Stimulated activated CD8-positive, alpha-beta memory T cell treated with anti-CD3 and anti-CD28 coated beads, Interleukin-7, amount 100 ng/mL, for 24 hours (primary cell): ENCODE measurements at regions not wholly inside any gene's neighbourhood (a gene's known extent, or its start where the extent isn't known, plus 50 kb on each side); places are given as distances from the start of the nearest gene placed in this dataset.

ENCODE experiments used
- DNase-seq: peaks from one replicate; pipeline ENCODE4 v3.0.0-alpha.2; 2020; ENCODE audit warnings: low read depth

DNA sequence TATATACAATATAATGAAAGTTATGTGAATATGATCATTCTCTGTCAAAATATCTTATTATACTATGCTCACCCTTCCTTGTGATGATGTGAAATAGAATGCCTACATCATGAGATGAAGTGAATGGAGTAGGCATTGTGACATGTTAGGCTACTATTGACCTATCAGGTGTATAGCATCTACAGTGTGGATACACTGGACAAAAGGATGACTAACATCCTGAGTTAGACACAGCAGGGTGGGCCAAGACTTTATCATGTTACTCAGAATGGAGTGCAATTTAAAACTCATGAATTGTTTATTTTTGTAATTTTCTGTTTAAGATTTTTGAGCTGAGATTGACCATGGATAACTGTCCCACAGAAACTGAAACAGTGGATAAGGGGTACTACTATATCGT is 53.4 kb upstream of the NAV3 start:
- DNase-seq, result no peak

DNA sequence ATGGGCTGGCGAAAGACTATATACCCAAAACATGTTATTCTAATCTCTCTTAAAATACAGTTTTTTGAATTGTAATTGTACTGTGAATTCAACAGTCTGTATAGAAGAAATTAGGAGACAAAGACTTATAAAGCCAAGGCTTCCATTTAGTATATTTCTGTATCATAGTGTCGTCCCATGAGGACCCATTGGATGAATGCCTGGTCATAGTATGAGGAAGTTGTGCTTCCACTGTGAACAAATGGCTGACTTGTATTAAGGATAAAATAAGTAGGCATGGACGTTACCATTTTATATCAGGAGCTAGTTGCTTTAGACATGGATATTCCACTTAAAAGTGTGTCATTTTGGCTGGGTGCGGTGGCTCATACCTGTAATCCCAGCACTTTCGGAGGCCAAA is 55.9 kb upstream of the NAV3 start:
- no peak for DNase-seq

DNA sequence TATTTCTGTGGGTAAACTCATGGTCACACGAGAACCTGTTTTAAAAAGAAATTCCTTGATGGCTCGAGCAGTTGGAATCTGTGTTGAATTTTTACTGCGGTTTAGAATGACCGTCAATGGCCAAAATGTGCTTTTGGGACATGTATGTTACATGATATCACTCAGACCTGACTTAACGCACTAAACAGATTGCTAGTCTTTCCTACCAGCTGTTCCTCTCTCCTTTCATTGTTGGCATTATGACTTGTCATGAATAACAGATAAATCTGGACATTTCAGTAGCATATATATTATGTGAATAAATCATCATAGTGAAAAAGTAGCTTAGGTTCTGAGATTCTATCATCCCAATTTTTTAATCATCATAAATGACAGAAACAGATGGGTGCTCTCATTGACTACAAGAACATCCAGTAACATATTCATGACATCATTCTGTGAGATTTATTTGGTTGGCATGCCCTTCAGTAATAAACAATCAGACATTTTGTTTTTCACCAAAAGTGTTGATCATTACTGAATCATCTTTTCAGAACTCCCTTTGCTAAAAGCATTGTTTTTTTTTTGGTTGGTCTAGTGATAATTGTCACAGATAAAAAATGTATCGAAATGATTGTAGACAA is 57.9 kb upstream of the NAV3 start:
- DNase-seq, result no peak

DNA sequence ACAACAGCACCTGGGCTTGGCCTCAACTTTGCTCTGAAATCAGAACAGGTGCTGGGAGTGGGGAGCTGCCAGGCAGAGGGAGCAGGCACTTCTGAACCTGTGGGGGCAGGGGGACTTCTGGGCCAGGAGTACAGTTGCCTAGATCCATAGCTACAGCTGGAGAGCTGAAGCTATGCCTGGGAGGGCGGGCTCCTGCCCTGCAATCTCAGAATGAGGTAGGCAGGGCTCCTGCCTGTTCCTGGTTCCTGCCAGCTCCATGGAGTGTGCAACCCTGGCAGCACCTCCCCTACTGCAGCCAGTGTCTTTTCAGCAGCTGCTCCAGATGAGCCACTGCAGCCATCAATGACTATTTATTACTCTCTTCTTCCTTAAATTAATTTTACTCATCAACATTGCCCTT is 62.1 kb upstream of the NAV3 start:
- DNase-seq, result no peak

DNA sequence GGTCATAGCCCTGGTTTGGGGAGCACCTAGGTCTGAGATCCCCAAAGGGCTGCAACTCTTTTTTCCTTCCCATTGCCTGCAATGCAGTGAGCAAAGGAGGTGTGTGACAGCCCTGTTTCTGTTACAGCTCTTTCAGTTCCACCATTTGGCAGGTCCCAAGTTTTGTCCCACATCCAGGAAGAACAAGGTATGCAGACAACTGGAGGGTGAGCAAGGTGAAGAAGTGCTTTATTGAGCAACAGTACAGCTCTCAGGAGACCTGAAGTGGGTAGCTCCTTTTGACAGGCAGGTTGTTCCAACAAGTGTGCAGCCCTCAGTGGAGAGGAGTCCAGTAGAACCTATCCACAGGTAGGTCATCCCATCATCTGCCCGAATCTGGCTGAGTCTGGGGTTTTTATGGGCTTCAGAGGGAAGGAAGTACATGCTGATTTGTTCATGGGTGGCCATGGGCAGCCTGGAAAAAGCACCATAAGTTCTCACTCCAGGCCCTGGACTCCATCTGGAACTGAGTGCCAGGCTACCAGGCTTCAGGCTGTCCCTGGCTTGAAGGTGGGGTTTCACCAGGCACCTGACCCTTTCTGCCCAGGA is 62.8 kb upstream of the NAV3 start:
- DNase-seq, result no peak

DNA sequence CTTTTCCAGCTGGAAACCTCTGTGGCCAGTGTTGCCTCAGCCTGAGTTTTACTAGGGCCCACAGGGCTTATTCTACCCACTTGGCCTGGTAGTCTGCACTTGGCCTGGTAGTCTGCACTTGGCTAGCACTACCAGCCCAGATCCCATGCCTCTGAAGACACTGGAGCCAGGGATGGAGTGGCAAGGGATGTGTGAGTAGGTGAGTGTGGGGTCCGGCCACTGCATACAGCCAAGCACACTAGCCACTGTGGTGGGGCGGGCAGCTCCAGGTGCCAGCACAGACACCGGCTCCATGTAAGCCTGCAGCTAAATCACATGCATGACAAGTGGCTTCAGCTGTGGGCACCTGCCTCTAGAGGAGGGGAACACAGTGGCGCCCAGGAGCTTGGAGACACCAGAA is 63.4 kb upstream of the NAV3 start:
- no peak for DNase-seq

DNA sequence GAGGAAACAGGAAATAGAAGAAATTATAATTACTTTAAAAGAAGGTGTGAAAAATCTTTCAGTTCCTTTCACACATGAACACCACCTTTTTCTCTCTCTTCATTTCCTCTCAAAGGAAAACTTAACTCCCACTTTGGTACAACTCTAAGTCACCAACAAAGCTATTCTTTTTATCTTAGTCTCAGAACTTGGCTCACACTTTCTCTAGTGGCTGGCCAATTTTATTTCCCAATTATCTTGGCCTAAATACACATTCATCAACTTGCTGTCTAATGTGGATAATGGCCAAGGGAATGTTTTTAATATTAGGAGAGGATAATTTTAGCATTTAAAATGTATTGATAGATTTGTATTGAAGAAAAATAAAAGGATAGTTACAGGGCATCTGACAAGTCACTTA is 64.5 kb upstream of the NAV3 start:
- DNase-seq, result no peak

DNA sequence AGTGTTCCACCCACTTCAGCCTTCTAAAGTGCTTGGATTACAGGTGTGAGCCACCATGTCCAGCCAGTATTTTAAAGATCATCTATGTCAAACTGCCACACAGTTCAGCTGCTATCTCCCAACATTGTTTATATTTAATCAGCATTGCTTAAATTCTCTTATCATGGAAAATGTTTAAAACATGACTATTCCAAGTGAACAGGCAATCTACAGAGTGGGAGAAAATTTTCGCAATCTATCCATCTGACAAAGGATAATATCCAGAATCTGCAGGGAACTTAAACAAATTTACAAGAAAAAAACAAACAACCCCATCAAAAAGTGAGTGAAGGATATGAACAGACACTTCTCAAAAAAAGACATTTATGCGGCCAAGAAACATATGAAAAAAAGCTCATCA is 69.4 kb upstream of the NAV3 start:
- no peak for DNase-seq

DNA sequence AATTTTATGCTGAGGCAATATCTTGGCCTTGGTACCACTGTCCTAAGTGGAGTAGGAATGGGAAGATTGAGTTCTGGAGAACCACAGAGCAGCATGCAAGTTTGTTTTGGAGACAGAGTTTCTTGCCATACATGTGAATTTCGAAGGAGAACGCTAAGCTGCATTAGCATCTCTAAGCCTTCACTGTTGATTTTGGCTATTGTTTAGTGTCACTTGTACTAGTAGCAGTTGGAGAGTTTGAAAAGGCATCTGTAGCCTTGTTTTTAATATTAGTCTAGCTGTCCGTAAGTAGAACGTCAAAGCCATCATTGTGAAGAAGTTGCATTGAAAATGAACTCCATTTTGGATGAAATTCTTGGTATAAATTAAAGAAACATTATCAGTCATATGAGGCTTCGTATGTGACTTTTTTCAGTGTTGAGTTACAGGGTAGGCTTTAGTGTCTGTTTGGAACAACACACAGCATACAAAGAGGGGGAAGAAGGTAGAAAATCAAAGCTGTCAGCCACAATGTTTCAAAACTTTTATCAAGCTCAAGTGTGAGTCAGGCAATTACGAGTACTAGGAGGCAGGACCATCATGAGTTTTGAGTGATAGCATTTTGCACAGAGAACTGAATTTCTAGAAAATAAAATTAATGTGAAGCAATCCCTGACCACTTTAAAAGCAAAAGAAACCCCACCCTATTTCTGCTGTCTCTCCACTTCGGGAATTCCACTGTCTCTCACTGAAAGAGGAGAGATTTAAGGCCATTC is 70.2 kb upstream of the NAV3 start:
- DNase-seq, result no peak

DNA sequence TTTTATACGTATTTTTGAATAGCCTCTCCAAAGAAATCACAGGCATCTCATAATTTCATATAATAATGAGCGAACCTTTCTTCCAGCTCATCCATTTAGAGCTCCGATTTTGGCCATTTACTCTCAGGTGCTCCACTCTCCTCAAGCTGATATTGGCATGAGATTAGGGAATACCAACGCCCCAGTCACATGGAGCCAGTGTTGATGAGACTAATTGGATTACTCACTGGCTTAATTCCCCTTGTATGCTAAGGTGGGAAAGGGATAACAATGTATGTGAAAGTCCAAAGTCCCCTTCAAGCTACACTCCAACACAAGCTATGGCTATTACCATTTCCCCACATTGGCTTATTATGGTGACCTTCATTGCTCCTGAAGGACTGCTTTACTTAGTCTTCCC is 76.6 kb upstream of the NAV3 start:
- no peak for DNase-seq

DNA sequence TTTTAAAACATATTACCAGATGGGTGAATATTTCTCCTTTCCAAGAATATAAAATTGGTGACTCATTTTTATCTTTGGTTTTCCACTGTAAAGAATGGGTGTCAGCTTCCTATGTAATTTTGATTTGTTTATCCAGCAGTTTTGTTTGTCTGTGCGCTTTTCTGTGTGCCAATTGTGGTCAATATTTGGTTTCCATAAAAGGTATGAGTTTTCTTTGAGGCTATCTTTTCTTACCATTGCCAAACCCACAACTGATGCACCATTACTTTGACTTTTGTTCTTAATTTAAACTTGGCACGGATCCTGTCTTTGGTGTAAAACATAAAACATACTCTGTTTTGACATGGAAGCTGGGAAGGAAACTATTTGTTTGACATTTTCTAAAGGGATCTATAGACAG is 78.8 kb upstream of the NAV3 start:
- no peak for DNase-seq

DNA sequence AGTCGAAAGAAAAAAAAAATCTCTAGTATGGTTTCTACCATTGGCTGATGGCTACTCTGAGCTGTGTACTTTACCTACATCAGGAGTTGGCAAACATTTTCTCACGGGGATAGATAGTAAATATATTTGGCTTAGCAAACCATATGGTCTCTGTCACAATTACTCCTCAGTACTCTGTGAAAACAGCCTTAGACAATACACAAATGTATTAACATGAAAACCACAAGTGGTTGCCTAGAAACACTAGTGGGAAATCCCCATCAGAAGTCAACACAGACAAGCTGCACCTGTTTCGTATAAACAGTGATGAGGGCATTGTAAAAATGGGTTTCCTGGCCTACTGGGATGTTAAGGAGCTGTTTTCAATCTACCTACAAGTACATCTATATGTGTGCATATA is 84.6 kb upstream of the NAV3 start:
- no peak for DNase-seq

DNA sequence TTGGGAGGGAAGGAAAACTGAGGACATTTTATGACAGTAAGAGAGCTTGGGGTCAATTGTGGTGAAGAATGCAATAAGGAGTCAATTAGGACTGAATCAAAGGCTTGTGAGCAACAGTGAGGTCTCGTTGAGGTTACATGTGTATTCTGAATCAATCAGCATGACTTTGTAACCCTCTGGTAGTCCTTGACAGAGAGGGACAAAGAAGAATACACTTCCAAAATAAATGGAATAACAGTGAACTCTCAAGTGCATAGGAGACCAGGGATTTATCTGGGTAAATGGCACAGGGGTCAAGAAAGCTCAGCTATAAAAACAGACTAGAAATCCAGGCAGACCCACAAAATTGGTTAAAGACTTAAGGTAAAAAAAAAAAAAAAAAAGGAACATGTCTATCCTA is 85.1 kb upstream of the NAV3 start:
- DNase-seq, result no peak

DNA sequence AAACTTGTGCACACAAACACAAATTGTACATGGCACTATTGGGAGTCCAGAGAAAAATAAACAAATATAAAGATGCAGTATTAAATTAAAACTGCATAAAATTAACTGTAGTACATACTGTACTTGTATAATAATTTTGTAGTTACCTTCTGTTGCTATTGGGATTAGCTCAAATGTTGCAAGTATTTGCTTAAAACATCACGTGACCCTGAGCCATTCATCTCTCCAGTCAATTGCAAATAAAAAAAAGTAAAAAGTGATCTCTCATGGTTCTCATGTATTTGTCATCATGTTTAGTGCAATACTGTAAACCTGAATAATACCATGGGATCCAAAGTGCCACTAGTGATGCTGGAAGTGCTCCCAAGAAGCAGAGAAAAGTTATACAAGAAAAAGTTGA is 88.1 kb upstream of the NAV3 start:
- no peak for DNase-seq

DNA sequence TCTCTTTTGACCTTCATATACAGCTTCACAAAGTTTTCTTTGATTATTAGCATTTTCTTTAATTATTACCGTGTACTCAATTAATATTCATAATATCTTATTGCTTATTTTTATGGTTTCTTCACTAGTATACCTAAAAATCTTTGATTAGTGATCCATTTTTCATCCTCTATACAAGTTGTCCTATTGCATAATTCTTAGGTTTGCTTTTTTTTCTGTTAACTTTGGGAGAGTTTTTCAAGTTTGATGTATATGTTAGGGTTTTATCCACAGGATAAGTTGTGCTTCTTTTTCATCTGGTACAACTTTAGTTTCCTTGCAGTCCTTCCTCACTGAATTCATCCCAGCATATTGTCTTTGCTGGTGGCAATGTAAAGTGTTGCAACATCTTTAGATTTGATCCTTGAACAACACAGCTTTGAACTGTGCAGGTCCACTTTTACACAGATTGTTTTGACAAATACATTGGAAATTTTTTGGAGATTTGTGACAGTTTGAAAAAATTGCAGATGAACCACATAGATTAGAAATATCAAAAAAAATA is 88.6 kb upstream of the NAV3 start:
- DNase-seq, result no peak

DNA sequence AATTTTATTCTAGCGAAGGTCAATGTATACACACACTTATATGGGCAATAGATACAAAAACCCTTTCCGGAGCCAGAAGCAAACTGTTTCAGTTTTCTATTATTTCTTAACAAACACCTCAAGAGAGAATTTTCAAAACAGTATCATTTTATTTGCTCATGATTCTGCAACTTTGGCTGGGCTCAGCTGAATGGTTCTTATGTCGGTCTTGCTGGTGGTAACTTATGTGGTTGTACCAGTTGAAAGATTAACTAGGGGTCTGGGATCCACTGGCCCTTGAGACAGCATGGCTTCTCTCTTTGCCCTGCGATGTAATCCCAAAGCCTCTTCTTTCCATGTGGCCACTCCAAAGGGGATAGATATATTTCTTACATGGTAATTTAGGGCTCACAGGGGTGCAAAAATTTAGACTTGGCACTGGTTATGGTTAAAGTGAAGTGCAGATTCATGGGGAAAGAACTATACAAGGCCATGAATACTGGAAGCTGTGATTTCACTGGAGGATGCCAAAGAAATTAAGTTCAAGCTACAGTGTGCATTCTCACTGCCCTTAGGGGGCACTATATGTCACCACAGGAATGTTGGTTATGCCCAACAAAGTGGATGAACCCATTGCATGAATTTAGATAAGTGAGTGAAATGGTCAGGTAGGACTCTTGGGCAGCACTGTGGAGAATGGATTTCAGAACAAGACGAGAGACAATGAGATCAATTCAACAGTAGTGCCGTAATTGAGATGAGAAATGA is 94.3 kb upstream of the NAV3 start:
- no peak for DNase-seq

DNA sequence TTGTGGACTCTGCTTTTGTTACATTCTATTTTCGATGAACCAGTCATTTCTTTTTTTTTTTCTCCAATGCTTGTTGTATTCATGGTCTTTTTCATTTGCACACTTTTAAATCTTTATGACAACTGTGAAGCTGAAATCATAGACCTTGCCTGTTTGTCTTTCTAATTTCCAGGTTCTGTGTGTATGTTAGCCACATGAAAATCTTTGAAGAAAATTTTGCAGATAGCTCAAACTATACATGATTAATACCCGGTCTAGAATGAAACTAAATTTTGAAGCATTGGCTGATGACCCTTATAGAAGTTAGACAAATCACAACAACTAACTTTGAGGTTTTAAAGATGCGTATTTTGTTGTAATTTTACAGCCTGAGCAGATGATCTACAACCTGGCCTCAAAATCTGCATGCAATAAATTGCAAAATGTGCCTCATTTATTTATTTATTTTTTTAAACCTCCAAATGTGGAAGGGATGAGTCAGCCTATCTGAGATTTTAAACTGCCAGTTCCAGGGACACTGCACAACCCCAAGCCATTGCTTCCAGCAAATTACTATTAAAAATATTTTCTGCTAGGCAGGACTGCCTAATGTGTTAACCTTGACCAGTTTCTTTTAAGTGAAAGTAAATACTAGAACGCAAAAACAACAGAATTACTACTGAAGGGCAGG is 96.3 kb upstream of the NAV3 start:
- DNase-seq, result no peak

DNA sequence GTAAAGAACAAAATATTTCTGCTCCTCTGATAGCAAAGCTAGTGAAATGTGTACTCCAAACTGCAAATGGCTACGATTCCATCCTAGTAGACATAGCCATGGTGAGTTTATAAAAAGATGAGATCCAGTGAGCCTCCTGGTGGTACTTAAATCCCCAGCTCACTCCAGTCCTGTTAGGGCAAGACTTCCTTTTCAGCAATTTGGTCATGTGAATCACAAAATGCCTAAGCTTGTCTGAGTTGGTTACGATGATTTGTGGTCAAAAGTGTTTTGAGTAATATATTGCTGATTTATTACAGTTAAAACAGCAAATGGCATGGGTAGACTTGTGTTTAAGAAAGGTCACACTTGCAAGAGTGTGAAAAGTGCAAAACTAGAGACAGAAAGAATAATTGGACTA is 102.7 kb upstream of the NAV3 start:
- no peak for DNase-seq

DNA sequence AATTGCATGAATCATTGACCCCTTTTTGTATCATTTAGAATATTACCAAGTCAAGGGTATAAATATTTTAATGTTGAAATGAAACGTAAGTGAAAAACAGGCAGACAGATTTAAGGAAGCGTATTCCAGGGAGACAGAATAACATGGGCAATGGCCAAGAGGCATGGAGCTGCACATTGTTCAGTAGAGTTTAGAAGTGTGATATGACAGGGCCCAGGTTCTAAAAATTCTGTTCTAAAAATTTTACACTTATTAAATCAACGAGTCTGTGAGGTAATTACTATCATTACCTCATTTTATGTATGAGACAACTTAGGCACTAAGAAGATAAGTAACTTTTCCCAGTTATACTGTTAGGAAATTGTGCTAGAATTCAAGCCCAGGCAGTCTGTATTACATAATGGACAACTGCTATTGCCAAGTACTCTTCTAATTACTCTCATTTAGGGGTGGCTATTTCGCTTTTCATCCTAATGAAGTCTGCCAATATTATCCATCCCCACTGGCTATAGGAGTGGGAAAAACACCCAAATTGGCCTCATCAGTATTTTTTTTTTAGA is 103.2 kb upstream of the NAV3 start:
- DNase-seq, result no peak

DNA sequence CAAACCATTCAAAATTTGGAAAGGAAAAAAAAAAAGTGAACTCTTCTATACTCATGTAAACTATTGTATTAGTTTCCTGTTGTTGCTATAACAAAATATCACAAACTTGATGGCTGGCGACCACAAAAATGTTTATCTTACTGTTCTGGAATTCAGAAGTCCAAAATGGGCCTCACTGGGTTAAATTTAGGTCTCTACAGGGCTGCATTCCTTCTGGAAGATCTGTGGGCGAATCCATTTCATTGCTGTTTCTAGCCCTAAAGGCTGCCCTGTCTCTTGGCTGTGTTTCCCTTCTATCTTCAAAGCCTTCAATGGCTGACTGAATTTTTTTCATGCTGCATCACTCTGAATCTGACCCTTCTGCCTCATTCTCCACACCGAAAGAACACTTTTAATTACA is 105.1 kb upstream of the NAV3 start:
- no peak for DNase-seq

DNA sequence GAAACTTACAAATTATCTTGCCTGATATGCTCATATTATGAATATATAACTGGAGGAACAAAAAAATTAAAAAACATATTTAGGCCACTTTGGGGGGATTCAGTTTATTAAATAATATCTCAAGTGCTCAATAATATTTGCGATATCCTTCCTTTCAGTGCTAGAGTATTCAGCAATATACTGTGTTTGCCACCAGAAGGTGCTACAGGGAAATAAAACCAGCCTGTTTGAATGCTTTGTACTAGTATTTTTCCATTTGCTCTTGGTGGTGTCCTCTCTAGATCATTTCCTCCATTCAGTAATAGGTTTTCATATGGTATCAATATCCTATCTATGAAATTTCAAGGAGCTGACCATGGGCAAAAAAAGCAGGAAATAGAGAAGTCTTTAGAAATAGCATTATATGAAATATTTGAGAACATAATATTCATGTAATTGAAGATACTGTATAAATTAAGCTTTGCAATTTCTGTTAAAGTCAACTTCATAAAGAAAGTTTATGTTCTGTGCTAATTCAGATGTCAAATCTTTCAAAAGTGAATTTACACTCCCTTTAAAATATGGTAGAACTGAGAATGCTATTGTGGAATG is 106.2 kb upstream of the NAV3 start:
- DNase-seq, result no peak

DNA sequence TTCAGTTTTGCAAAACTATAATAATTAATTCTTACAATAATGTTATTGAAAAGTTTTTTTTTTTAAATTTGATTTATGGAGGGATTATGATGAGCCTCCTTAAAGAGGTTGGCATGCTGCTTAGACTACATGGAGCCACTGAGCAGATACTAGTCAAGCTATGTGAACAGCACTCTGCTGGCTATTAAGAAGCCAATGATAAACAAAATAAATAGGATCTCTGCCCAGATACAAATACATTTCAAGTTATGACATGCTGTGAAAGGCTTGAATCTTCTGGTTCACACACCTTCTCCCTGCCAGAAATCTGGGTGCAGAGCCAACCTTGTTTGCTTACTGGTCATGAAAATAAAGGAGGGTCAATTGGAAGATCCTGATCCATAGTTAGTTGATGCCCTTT is 107.4 kb upstream of the NAV3 start:
- DNase-seq, result no peak
